ENCODE measurements at regions not wholly inside any gene's neighbourhood (a gene's known extent, or its start where the extent isn't known, plus 50 kb on each side); places are given as distances from the start of the nearest gene placed in this dataset.
"Not testable (repeated sequence)": the region's sequence is repeated elsewhere in the genome, so short reads cannot be mapped to it uniquely, and the experiment has no call there.

- DNase-seq (ENCODE audit: low read depth in 2 of 2), result no peak
Measured at GRCh38 chr5:79924936-79925893, 65.8 kb downstream of the MTX3 start.

- no peak for DNase-seq (ENCODE audit: low read depth in 2 of 2)
Measured at GRCh38 chr5:79923431-79923830, 67.6 kb downstream of the MTX3 start.

- DNase-seq (ENCODE audit: low read depth in 2 of 2), result no peak
Measured at GRCh38 chr5:79922626-79923025, 68.4 kb downstream of the MTX3 start.

- DNase-seq (ENCODE audit: low read depth in 2 of 2), result not testable (repeated sequence)
Measured at GRCh38 chr5:79907452-79907851, 83.6 kb downstream of the MTX3 start.

GRCh38 chr5:79902571-79902970, 88.5 kb downstream of the MTX3 start:
- not testable (repeated sequence) for DNase-seq (ENCODE audit: low read depth in 2 of 2)

GRCh38 chr5:79901631-79902030, 89.4 kb downstream of the MTX3 start:
- no peak for DNase-seq (ENCODE audit: low read depth in 2 of 2)

GRCh38 chr5:79898611-79899010, 92.5 kb downstream of the MTX3 start:
- DNase-seq (ENCODE audit: low read depth in 2 of 2), result no peak

- no peak for DNase-seq (ENCODE audit: low read depth in 2 of 2)
Measured at GRCh38 chr5:79893976-79894375, 97.1 kb downstream of the MTX3 start.

- no peak for DNase-seq (ENCODE audit: low read depth in 2 of 2)
Measured at GRCh38 chr5:79893485-79893884, 97.6 kb downstream of the MTX3 start.

- no peak for DNase-seq (ENCODE audit: low read depth in 2 of 2)
Measured at GRCh38 chr5:79890930-79891249, 100.2 kb downstream of the MTX3 start.

GRCh38 chr5:79890119-79890929, 100.7 kb downstream of the MTX3 start:
- DNase-seq (ENCODE audit: low read depth in 2 of 2), result no peak

- no peak for DNase-seq (ENCODE audit: low read depth in 2 of 2)
Measured at GRCh38 chr5:79888643-79889042, 102.4 kb downstream of the MTX3 start.

- no peak for DNase-seq (ENCODE audit: low read depth in 2 of 2)
Measured at GRCh38 chr5:79886925-79887655, 104.0 kb downstream of the MTX3 start.

- DNase-seq (ENCODE audit: low read depth in 2 of 2), result no peak
Measured at GRCh38 chr5:79886456-79886855, 104.6 kb downstream of the MTX3 start.

GRCh38 chr5:79879880-79880279, 111.2 kb downstream of the MTX3 start:
- DNase-seq (ENCODE audit: low read depth in 2 of 2), result not testable (repeated sequence)

GRCh38 chr5:79878721-79879336, 112.2 kb downstream of the MTX3 start:
- DNase-seq (ENCODE audit: low read depth in 2 of 2), result no peak

GRCh38 chr5:79878136-79878679, 112.9 kb downstream of the MTX3 start:
- no peak for DNase-seq (ENCODE audit: low read depth in 2 of 2)

GRCh38 chr5:79876456-79876855, 114.6 kb downstream of the MTX3 start:
- DNase-seq (ENCODE audit: low read depth in 2 of 2), result no peak

- DNase-seq (ENCODE audit: low read depth in 2 of 2), result no peak
Measured at GRCh38 chr5:79875230-79875629, 115.8 kb downstream of the MTX3 start.

- DNase-seq (ENCODE audit: low read depth in 2 of 2), result no peak
Measured at GRCh38 chr5:79873187-79873586, 117.9 kb downstream of the MTX3 start.

GRCh38 chr5:79872291-79872690, 118.8 kb downstream of the MTX3 start:
- no peak for DNase-seq (ENCODE audit: low read depth in 2 of 2)
